ENCODE measurements at regions not wholly inside any gene's neighbourhood (a gene's known extent, or its start where the extent isn't known, plus 50 kb on each side); places are given as distances from the start of the nearest gene placed in this dataset.

DNA sequence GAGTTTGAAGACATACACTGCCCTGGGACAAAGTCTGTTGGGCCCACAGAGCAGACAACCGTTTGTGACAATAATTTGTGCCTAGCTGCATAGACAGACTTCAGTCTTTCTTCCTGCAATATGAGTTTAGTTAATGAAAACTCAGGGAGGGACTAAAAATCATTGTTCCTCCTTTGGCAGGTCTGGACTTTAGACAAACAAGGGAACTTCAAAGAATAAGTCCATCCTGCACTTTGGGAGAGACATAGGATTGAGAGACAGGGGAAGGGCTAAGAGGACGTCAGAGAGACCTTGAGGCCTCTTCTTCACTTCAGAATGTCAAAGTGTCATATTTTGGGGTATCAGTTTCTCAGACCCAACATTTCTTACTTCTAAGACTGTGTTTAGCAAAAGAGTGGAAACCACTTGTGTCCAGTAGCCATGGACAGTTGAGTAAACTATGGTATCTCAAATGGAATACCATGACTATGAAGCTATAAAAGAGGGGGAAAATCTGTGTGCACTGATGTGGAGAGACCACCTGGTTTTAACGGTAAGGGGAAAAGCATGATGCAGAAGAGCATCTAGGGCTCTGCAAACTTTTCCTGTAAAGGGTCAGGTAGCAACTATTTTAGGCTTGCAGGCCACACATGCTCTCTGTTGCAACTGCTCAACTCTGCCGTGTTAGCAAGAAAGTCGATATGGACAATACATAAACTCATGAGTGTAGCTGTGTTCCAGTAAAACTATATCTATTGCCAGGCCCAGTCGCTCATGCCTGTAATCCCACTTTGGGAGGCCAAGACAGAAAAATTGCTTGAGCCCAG lies 217.8 kb upstream of the SH3BP4 start:
- no peak overlapping the region for H3K4me3 ChIP-seq (ENCODE audit: low read length)
- TF ChIP-seq, protein P1, sequence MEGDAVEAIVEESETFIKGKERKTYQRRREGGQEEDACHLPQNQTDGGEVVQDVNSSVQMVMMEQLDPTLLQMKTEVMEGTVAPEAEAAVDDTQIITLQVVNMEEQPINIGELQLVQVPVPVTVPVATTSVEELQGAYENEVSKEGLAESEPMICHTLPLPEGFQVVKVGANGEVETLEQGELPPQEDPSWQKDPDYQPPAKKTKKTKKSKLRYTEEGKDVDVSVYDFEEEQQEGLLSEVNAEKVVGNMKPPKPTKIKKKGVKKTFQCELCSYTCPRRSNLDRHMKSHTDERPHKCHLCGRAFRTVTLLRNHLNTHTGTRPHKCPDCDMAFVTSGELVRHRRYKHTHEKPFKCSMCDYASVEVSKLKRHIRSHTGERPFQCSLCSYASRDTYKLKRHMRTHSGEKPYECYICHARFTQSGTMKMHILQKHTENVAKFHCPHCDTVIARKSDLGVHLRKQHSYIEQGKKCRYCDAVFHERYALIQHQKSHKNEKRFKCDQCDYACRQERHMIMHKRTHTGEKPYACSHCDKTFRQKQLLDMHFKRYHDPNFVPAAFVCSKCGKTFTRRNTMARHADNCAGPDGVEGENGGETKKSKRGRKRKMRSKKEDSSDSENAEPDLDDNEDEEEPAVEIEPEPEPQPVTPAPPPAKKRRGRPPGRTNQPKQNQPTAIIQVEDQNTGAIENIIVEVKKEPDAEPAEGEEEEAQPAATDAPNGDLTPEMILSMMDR (IDR thresholded peaks at IDR 0.05; ENCODE audit: insufficient read depth, low read depth, low read length, missing control alignments), result no peak
- DNase-seq (ENCODE audit: low read depth), result no peak

DNA sequence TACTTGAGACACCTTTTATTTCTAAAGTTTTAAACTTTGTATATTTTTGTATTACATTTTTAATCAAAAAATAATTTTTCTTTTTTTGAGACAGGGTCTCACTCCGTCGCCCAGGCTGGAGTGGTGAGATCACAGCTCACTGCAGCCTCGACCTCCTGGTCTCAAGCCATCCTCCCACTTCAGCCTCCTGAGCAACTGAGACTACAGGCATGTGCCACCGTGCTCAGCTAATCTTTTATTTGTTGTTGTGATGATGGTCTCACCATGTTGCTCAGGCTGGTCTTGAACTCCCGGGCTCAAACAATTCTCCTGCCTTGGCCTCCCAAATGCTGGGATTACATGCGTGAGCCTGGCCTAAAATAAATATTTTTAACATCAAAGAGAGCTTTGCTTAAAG lies 218.7 kb upstream of the SH3BP4 start:
- H3K4me3 ChIP-seq (ENCODE audit: low read length), result no peak overlapping the region
- no peak for DNase-seq (ENCODE audit: low read depth)
- TF ChIP-seq, protein P1 (IDR thresholded peaks at IDR 0.05; ENCODE audit: insufficient read depth, low read depth, low read length, missing control alignments), result no peak

DNA sequence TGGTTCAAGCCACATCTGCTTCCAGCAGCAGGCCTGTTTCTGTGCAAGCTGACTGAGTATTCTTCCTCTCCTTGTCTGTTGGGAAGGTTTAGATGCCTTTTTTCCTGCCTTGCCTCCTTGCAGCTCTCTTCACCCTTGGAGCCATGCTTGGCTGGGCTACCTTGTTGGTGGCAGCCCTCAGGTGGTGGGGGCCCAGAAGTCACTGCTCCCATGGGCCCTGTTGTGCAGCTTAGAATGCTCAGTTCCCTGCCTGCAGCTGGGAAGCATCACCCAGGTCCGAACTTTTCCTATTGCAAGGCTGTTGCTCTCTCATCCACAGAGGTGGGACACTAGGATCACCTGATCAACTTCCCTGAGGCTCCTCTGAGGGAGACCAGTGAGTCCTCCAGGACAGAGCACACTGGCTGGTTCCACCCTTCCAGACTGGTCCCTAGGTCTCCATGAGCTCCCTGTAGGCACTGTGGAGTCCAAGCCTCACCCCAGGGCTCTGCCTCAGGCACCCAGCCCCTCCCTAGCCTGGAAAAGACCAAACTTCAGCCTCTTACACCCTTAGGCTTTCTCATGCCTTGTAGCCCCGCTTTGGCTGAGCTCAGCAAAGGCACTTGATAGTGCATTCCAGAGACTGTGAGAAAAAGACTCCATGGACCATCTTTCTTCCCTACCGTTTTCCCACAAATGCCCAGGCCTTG lies 219.3 kb upstream of the SH3BP4 start:
- TF ChIP-seq, protein P1 (IDR thresholded peaks at IDR 0.05; ENCODE audit: insufficient read depth, low read depth, low read length, missing control alignments), result no peak
- H3K4me3 ChIP-seq (ENCODE audit: low read length), result no peak overlapping the region
- no peak for DNase-seq (ENCODE audit: low read depth)

DNA sequence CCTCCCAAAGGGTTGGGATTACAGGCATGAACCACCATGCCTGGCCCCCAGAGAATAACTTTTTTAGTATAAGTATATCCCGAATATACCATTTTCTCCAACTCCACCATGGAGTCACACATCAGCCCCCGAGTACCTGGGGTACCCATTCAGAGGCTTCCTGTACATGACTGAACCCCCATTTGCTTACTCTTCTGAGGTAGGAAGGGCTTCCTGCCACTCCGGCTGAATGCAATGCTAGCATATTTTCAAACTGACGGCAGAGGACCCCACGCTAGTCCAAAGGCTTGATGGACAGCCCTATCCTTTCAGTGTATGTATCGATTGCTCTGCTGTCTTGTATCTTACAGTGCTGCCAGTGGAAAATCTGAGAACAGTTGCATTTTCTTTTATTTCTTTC lies 220.6 kb upstream of the SH3BP4 start:
- no peak overlapping the region for H3K4me3 ChIP-seq (ENCODE audit: low read length)
- TF ChIP-seq, protein P1 (IDR thresholded peaks at IDR 0.05; ENCODE audit: insufficient read depth, low read depth, low read length, missing control alignments), result no peak

DNA sequence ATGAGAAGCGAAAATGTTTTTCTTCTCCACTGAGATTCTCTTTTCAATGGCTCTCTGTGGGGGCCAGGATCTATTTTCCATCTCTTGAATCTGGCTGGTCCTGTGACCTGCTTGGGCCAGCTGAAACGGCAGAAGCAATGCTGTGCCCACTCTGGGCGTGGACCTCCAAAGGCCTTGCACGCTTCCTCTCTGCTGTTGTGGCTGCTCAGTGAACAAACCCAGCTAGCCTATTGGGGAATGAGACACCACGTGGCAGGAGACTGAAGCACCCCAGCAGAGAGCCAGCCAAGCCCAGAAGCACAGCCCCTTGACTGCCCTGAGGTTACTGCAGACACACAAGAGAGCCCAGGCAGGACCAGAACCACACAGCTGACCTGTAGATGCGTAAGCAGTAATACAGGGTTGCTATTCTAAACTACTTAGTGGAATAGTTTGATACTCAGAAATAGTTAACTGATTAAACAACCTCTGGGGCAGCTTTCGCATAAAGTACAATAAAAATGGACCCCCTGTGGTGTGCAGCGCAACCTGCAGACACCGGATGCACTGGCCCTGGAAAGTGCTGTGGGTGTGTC lies 221.7 kb upstream of the SH3BP4 start:
- no peak overlapping the region for H3K4me3 ChIP-seq (ENCODE audit: low read length)
- DNase-seq (ENCODE audit: low read depth), result no peak
- TF ChIP-seq, protein P1 (IDR thresholded peaks at IDR 0.05; ENCODE audit: insufficient read depth, low read depth, low read length, missing control alignments), result no peak

More for the DNA sequence above, 220.6 kb upstream of the SH3BP4 start:
- no peak for DNase-seq (ENCODE audit: low read depth)

DNA sequence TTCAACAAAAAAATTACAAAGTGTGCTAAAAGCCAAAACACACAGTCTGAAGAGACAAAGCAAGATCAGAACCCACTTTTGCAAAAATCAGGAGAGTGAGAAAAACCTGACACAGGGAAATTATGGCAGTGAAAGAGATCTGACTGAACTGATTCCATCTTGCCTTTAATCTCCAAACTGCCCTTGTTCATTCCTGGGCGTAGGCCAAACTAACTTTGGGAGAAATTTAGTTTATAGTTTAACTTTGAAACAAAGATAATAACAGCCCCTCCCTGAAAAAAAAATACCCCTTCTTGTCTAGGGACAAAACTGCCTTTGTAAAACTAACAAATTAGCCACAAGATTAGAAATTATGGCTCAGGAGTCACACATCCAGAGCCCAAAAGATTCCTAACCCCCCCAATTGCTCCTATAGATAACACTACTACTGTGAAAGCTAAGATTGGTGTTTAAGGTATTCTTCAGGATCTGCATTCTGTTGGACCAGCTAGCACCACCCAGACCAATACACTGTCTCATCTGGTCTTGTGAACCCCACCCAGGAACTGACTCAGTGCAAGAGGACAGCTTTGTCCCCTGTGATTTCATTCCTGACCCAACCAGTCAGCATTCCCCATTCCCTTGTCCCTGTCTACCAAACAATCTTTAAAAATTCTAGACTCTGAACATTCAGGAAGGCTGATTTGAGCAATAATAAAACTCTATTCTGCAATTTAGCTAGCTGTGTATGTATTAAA lies 226.1 kb upstream of the SH3BP4 start:
- TF ChIP-seq, protein P1 (IDR thresholded peaks at IDR 0.05; ENCODE audit: insufficient read depth, low read depth, low read length, missing control alignments), result no peak
- H3K4me3 ChIP-seq (ENCODE audit: low read length), result no peak overlapping the region
- DNase-seq (ENCODE audit: low read depth), result peak; percentile 44
